Heart left ventricle (tissue), 16 donors: ENCODE measurements at regions not wholly inside any gene's neighbourhood (a gene's known extent, or its start where the extent isn't known, plus 50 kb on each side); places are given as distances from the start of the nearest gene placed in this dataset.
A peak's percentile ranks its signal among the peaks of the same experiment; 100 is the strongest.

Experiments used
- ATAC-seq, 4 donors: fragments of 200-7000 bp; cut with Tn5 transposase; one replicate each; pipeline ENCODE4 v1.9.1; 2020 to 2022; ENCODE audit warnings: moderate library complexity in 4 of 4, mild to moderate bottlenecking in 3 of 4, moderate number of reproducible peaks in 1 of 4
- DNase-seq, 5 donors: peaks; one replicate each; pipeline ENCODE4 v3.0.0-alpha.2; 2020
- H3K27ac ChIP-seq, 12 donors: fragments of 200-600 bp; sonication (generic) in 4 of 12; one replicate each; pipeline versions ENCODE4 v1.5.0 to v1.8.0; 2016 to 2022; ENCODE audit warnings: mild to moderate bottlenecking in 2 of 12
- H3K27me3 ChIP-seq, 9 donors: fragments of 200-600 bp; sonication (generic) in 2 of 9; one replicate each; pipeline versions ENCODE4 v1.5.1 to v1.8.0; 2016 to 2022; ENCODE audit warnings: mild to moderate bottlenecking in 3 of 9
- H3K36me3 ChIP-seq, 9 donors: fragments of 200-600 bp; sonication (generic) in 2 of 9; one replicate each; pipeline versions ENCODE4 v1.5.0 to v1.8.0; 2018 to 2022; ENCODE audit warnings: mild to moderate bottlenecking in 2 of 9
- H3K4me1 ChIP-seq, 12 donors: fragments of 200-600 bp; sonication (generic) in 4 of 12; one replicate each; pipeline versions ENCODE4 v1.5.0 to v1.8.0; 2016 to 2022; ENCODE audit warnings: mild to moderate bottlenecking in 3 of 12
- H3K4me3 ChIP-seq, 12 donors: fragments of 200-600 bp; sonication (generic) in 4 of 12; one replicate each; pipeline versions ENCODE4 v1.5.0 to v1.8.0; 2017 to 2022; ENCODE audit warnings: mild to moderate bottlenecking in 9 of 12, moderate library complexity in 4 of 12
- H3K9me3 ChIP-seq, 12 donors: fragments of 200-600 bp; sonication (generic) in 4 of 12; one replicate each; pipeline versions ENCODE4 v1.5.0 to v1.8.0; 2016 to 2022; ENCODE audit warnings: mild to moderate bottlenecking in 1 of 12
- POLR2A ChIP-seq, 2 donors: fragments of 450-650 bp; IDR thresholded peaks; one replicate each; pipeline ENCODE4 v1.6.1; 2017; ENCODE audit warnings: antibody characterized with exemption in 2 of 2, mild to moderate bottlenecking in 2 of 2, moderate library complexity in 2 of 2
- WGBS, 4 donors: extraction: QIAGEN DNeasy Blood & Tissue Kit in 2 of 4; methylation state at CpG; one replicate each; pipeline versions ENCODE4 v1.1.5 to v1.1.7; 2013 to 2018; 5-methylcytosine and 5-hydroxymethylcytosine counted together
- intact Hi-C, 10 donors: fragments of 100-400 bp; cut with DNase I; formaldehyde crosslinking; loops; one replicate each; pipeline versions ENCODE4 v1.11.1 to v1.14.2; 2022
- TF ChIP-seq, protein P1 (sequence below), 12 donors: fragments of 200-600 bp; sonication (generic) in 4 of 12; IDR thresholded peaks; one replicate each; pipeline versions ENCODE4 v1.5.0 to v1.8.0; 2018 to 2022; ENCODE audit warnings: antibody characterized with exemption in 12 of 12, mild to moderate bottlenecking in 5 of 12
- donor health status: ischemic (EF 13 %, LVEDD 7.1; RV severe dilation, severe dysfunction).
- donor health status: healthy with polysubstance abuse.
- donor health status: DM: no; HTN: yes; CAD: no.
- donor health status: DM: no; HTN: no; CAD: no.
- donor health status: ischemic (EF 25% LVEDD 6.9; RV normal size, moderate dysfunction).
- donor health status: ischemic (EF 25% LVEDD 5.7; RV mildly dilated, moderate dysfunction).
- donor health status: healthy.
- donor health status: DM: yes; HTN: yes; CAD: no.
- donor health status: ischemic (EF 35%, LVEDD 5.7; RV mildly dilated, moderate dysfunction).
- donor health status: nonischemic (EF 11% LVEDD 7.7; RV severe dilation, severe dysfunction).
- donor health status: DM: yes; HTN: yes; CAD: no.
- donor health status: PGD.
- donor health status: ischemic (EF 29% LVEDD 5.4; RV normal size, mild dysfunction).
- donor health status: nonischemic (EF 23%, LVEDD 6.1; RV moderate dilation, normal function).

DNA sequence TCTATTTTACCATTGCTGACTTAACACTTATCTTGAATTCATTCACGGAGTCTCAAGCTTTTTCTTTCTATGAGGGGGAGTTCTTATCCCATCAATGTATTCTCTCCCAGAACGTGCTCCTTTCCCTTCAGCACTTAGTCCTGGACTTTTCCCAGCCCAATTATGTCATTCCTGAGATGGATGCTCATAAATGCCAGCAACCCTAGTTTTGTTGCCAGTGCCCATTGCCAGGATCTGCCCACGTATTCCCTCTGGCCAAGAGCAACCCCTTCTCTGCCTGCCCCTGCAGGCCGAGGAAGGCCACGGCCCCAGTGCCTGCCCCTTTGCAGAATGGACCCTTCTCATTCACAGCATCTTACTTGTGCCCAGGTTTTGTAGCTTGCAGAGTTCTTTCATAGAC lies 67.4 kb upstream of the PPP1R3C start:
- TF ChIP-seq POLR2A (IDR thresholded peaks at IDR 0.05): no peak
- TF ChIP-seq, protein P1, sequence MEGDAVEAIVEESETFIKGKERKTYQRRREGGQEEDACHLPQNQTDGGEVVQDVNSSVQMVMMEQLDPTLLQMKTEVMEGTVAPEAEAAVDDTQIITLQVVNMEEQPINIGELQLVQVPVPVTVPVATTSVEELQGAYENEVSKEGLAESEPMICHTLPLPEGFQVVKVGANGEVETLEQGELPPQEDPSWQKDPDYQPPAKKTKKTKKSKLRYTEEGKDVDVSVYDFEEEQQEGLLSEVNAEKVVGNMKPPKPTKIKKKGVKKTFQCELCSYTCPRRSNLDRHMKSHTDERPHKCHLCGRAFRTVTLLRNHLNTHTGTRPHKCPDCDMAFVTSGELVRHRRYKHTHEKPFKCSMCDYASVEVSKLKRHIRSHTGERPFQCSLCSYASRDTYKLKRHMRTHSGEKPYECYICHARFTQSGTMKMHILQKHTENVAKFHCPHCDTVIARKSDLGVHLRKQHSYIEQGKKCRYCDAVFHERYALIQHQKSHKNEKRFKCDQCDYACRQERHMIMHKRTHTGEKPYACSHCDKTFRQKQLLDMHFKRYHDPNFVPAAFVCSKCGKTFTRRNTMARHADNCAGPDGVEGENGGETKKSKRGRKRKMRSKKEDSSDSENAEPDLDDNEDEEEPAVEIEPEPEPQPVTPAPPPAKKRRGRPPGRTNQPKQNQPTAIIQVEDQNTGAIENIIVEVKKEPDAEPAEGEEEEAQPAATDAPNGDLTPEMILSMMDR (IDR thresholded peaks at IDR 0.05): no peak

DNA sequence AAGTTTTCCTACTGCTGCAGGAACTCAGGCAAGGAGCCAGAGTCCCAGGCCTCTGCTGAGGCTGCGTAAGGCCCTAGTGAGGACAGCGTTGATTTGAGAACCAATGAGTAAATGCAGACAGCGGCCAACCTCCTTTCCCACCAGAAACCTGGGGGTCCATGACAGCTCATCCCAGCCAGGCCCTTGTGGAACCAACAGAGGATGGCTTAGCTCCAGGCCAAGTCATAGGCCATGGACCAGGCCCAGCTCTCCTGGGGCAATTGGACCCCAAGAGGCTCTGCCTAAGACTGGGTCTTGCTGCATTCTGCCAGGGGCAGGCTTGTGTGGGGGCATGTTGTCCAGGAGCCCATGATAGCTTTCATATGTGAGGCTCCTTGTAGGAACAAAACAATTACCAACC lies 65.4 kb upstream of the PPP1R3C start:
- ATAC-seq: no peak
- intact Hi-C loops: loop anchor here in 1 of 10 donors (5.0 kb wide), 1 partner anchor 46 kb away; no protein-coding TSS in a partner anchor
- Histone ChIP-seq H3K9me3 (no peaks in the 10 kb centered on the region), H3K27me3 (peaks cover 0 to 2% (median 0%) of the 10 kb centered on the region in 9 donors), H3K27ac (no peak overlapping the region), H3K4me3 (no peak overlapping the region), H3K36me3 (no peaks in the 10 kb centered on the region), H3K4me1 (no peaks in the 10 kb centered on the region)
- no peak for DNase-seq
- TF ChIP-seq, protein P1 (IDR thresholded peaks at IDR 0.05): no peak
- no peak for TF ChIP-seq POLR2A (IDR thresholded peaks at IDR 0.05)
- 94 to 100% (median 97%) methylated on average over 3 of the region's 3 CpGs for WGBS, 4 donors

More for the DNA sequence above, 67.4 kb upstream of the PPP1R3C start:
- no peak overlapping the region for H3K27ac ChIP-seq
- no peak overlapping the region for H3K4me3 ChIP-seq
- WGBS, 4 donors: 62 to 79% (median 69%) methylated on average over 5 of the region's 5 CpGs
- no peaks in the 10 kb centered on the region for H3K9me3 ChIP-seq
- no peaks in the 10 kb centered on the region for H3K36me3 ChIP-seq
- ATAC-seq: no peak
- no peaks in the 10 kb centered on the region for H3K27me3 ChIP-seq
- no peak for DNase-seq
- intact Hi-C loops: no loop called here
- no peaks in the 10 kb centered on the region for H3K4me1 ChIP-seq

DNA sequence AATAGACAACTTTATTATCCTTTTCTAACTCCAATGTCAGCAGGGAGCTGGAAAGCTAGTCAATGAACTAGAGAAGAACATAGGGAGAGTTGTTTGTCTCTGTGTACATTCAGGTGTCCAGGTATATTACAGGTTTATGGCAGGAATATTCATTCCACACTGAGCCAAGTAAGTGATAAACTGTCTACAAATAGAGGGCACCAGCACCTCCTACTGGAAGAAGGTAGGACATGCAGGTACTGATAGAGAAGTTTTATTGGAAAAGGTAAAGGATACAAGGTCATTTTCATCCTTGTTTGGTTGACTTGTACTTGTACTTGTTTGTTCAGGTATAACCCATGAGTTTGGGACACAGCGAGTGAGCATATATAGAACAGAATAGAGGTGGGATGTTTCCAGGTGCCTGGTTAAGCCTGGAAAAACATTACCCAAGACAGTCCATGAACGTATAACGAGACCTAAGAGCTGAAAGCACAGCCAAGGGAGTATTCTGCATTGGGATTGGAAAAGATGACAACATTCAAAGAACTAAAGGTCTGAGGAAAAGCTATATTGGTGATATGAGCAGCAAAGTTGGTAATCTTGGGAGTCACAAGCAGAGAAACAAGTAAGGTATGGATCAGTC lies 61.4 kb upstream of the PPP1R3C start:
- Histone ChIP-seq H3K27me3 (peaks cover 0 to 2% (median 0%) of the 10 kb centered on the region in 9 donors), H3K4me1 (peaks cover 0 to 8% (median 1%) of the 10 kb centered on the region in 12 donors), H3K36me3 (no peaks in the 10 kb centered on the region), H3K9me3 (no peaks in the 10 kb centered on the region), H3K27ac (no peak overlapping the region), H3K4me3 (no peak overlapping the region)
- intact Hi-C loops: loop anchor here in 5 of 10 donors (5.0 kb wide), 4 partner anchors 52 to 202 kb away; no protein-coding TSS in a partner anchor
- no peak for DNase-seq
- no peak for TF ChIP-seq POLR2A (IDR thresholded peaks at IDR 0.05)
- TF ChIP-seq, protein P1 (IDR thresholded peaks at IDR 0.05): peak; percentile 40 to 70 (median 57)
- no peak for ATAC-seq
- WGBS, 4 donors: 71 to 75% (median 72%) methylated on average over 3 of the region's 3 CpGs

DNA sequence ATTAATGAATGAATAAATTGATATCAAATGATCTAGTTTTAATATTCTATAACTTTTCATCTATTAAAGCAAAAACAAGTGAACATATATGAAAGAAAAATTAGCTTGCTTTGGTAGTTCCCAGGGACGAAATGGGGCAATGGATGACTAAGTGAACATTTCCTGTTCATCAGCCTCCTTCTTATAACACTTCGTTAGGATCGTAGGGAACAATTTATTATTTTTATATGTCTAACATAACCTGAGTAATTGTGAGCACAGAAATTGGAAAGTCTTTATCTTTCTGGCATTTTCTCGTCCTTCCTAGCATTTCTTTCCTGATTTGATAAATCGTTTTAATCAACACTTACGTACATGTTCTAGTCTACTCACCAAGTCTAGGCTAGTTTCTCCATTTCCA lies 59.1 kb upstream of the PPP1R3C start:
- no peaks in the 10 kb centered on the region for H3K36me3 ChIP-seq
- TF ChIP-seq, protein P1 (IDR thresholded peaks at IDR 0.05): no peak
- no peak for TF ChIP-seq POLR2A (IDR thresholded peaks at IDR 0.05)
- 81 to 85% (median 85%) methylated on average over 6 of the region's 6 CpGs for WGBS, 4 donors
- H3K9me3 ChIP-seq: no peaks in the 10 kb centered on the region
- H3K27ac ChIP-seq: no peak overlapping the region
- H3K4me3 ChIP-seq: no peak overlapping the region
- ATAC-seq (no peak), DNase-seq (no peak)
- intact Hi-C loops: loop anchor here in 5 of 10 donors (5.0 kb wide), 4 partner anchors 50 to 200 kb away; no protein-coding TSS in a partner anchor
- H3K4me1 ChIP-seq: peaks cover 0 to 12% (median 3%) of the 10 kb centered on the region in 12 donors
- peaks cover 0 to 2% (median 0%) of the 10 kb centered on the region in 9 donors for H3K27me3 ChIP-seq
